SK-N-SH (cell line): ENCODE measurements at regions not wholly inside any gene's neighbourhood (a gene's known extent, or its start where the extent isn't known, plus 50 kb on each side); places are given as distances from the start of the nearest gene placed in this dataset.
A peak's percentile ranks its signal among the peaks of the same experiment; 100 is the strongest.

Source experiments
- CTCF ChIA-PET: fragments of 300-600, 350-600 bp; formaldehyde crosslinking; extraction: SDS; loops from one replicate; lab custom pipeline; 2021; lab: Yijun Ruan, JAX
- POLR2A ChIA-PET: fragments of 350-600 bp; sonication (Branson Sonifier 250); formaldehyde crosslinking; extraction: SDS; loops from one replicate; lab custom pipeline; 2020; ENCODE audit warnings: antibody characterized with exemption, inconsistent platforms; lab: Yijun Ruan, JAX
- DNase-seq: peaks from one replicate; pipeline ENCODE4 v3.0.0; 2012
- H2AFZ ChIP-seq: fragments of 200-600 bp; sonication (generic); 2 replicates; pipeline ENCODE4 v1.8.1; 2016; ENCODE audit warnings: antibody characterized with exemption, mild to moderate bottlenecking, low read depth
- H3F3A ChIP-seq: fragments of 200-600 bp; sonication (generic); replicated peaks from 2 replicates; pipeline ENCODE3; 2016; ENCODE audit warnings: antibody characterized with exemption, mild to moderate bottlenecking; ENCODE audit not compliant: insufficient read depth
- H3K27ac ChIP-seq, 2 experiments: fragments of 200-500 bp in 1 of 2; fragments of 200-600 bp in 1 of 2; sonication (Bioruptor generic) in 1 of 2; sonication (generic), shearing (Covaris generic) in 1 of 2; 2 replicates each; pipeline versions ENCODE4 v1.5.1 to v1.6.1; 2014 to 2016; ENCODE audit warnings: low read depth in 2 of 2, inconsistent platforms in 1 of 2, low read length in 1 of 2, mild to moderate bottlenecking in 1 of 2, mixed read lengths in 1 of 2
- H3K27me3 ChIP-seq: fragments of 200-600 bp; sonication (generic), shearing (Covaris generic); 2 replicates; pipeline ENCODE4 v1.6.1; 2016; ENCODE audit warnings: mixed run types; ENCODE audit not compliant: insufficient read depth
- H3K36me3 ChIP-seq, 2 experiments: fragments of 200-500 bp in 1 of 2; fragments of 200-600 bp in 1 of 2; sonication (Bioruptor generic) in 1 of 2; sonication (generic) in 1 of 2; replicated peaks in 1 of 2; 2 replicates each; pipeline versions ENCODE3 to v1.5.1; 2014 to 2016; ENCODE audit warnings: low read length in 1 of 2, mild to moderate bottlenecking in 1 of 2; ENCODE audit not compliant: insufficient read depth in 2 of 2, control insufficient read depth in 1 of 2
- H3K4me1 ChIP-seq, 2 experiments: fragments of 200-500 bp in 1 of 2; fragments of 200-600 bp in 1 of 2; sonication (Bioruptor generic) in 1 of 2; sonication (generic), shearing (Covaris generic) in 1 of 2; 2 replicates each; pipeline versions ENCODE4 v1.5.1 to v1.6.1; 2014 to 2016; ENCODE audit warnings: low read depth in 1 of 2, low read length in 1 of 2, mixed run types in 1 of 2; ENCODE audit not compliant: insufficient read depth in 2 of 2, control insufficient read depth in 1 of 2
- H3K4me2 ChIP-seq: fragments of 200-600 bp; sonication (generic), shearing (Covaris generic); 2 replicates; pipeline ENCODE4 v1.6.1; 2017; ENCODE audit warnings: mixed run types
- H3K4me3 ChIP-seq, 2 experiments: fragments of 200-500 bp in 1 of 2; fragments of 200-600 bp in 1 of 2; sonication (Bioruptor generic) in 1 of 2; sonication (generic), shearing (Covaris generic) in 1 of 2; 2 replicates each; pipeline versions ENCODE4 v1.5.1 to v1.8.1; 2014 to 2016; ENCODE audit warnings: low read depth in 2 of 2, inconsistent platforms in 1 of 2, low read length in 1 of 2, mild to moderate bottlenecking in 1 of 2, mixed read lengths in 1 of 2, moderate library complexity in 1 of 2
- H3K79me2 ChIP-seq: fragments of 200-600 bp; sonication (generic); 2 replicates; pipeline ENCODE4 v1.8.1; 2017; ENCODE audit warnings: mild to moderate bottlenecking; ENCODE audit not compliant: insufficient read depth
- H3K9ac ChIP-seq: fragments of 200-600 bp; sonication (generic); 2 replicates; pipeline ENCODE4 v1.6.1; 2017; ENCODE audit warnings: mixed run types
- H3K9me2 ChIP-seq: fragments of 200-600 bp; sonication (generic); 2 replicates; pipeline ENCODE4 v1.6.1; 2017; ENCODE audit warnings: mixed run types
- H3K9me3 ChIP-seq: fragments of 200-600 bp; sonication (generic); 2 replicates; pipeline ENCODE4 v1.6.1; 2017; ENCODE audit warnings: mixed run types, mild to moderate bottlenecking, moderate library complexity
- H4K20me1 ChIP-seq: fragments of 200-600 bp; sonication (generic); 2 replicates; pipeline ENCODE4 v1.6.1; 2017; ENCODE audit warnings: mild to moderate bottlenecking, mixed run types; ENCODE audit not compliant: insufficient read depth
- FOSL2 ChIP-seq: IDR thresholded peaks from 2 replicates; pipeline ENCODE4 v1.4.0; 2012; ENCODE audit warnings: low read depth, mild to moderate bottlenecking, moderate library complexity, borderline replicate concordance
- FOXJ3 ChIP-seq: sonication (generic); formaldehyde crosslinking; IDR thresholded peaks from 2 replicates; pipeline ENCODE4 v1.5.1; 2020; ENCODE audit warnings: mild to moderate bottlenecking, missing genetic modification reagents
- GABPA ChIP-seq: IDR thresholded peaks from 2 replicates; pipeline ENCODE4 v1.4.0; 2012; ENCODE audit warnings: low read depth, mild to moderate bottlenecking
- GATA2 ChIP-seq: sonication (generic); formaldehyde crosslinking; IDR thresholded peaks from 2 replicates; pipeline ENCODE4 v1.5.0; 2020; ENCODE audit warnings: mild to moderate bottlenecking, missing genetic modification reagents
- MEF2A ChIP-seq: IDR thresholded peaks from 2 replicates; pipeline ENCODE4 v1.4.0; 2012; ENCODE audit warnings: low read depth, borderline replicate concordance
- MXI1 ChIP-seq: IDR thresholded peaks from 2 replicates; pipeline ENCODE4 v1.6.1; 2012; ENCODE audit warnings: mild to moderate bottlenecking, low read depth, low read length, improper control_type of control experiment
- NFIC ChIP-seq: IDR thresholded peaks from 2 replicates; pipeline ENCODE4 v1.4.0; 2012; ENCODE audit warnings: borderline replicate concordance
- POLR2AphosphoS5 ChIP-seq: IDR thresholded peaks from 2 replicates; pipeline ENCODE4 v1.6.1; 2012; ENCODE audit warnings: low read depth, low read length
- RAD21 ChIP-seq: IDR thresholded peaks from 2 replicates; pipeline ENCODE4 v1.6.1; 2012; ENCODE audit warnings: mild to moderate bottlenecking, low read length
- SMC3 ChIP-seq: IDR thresholded peaks from 2 replicates; pipeline ENCODE4 v1.6.1; 2012; ENCODE audit warnings: low read depth, low read length, improper control_type of control experiment
- TAF1 ChIP-seq: IDR thresholded peaks from 2 replicates; pipeline ENCODE4 v1.6.1; 2012; ENCODE audit warnings: low read depth, mild to moderate bottlenecking, low read length, moderate library complexity, borderline replicate concordance
- TCF12 ChIP-seq: IDR thresholded peaks from 2 replicates; pipeline ENCODE4 v1.4.0; 2012
- TEAD4 ChIP-seq: IDR thresholded peaks from 2 replicates; pipeline ENCODE4 v1.4.0; 2012; ENCODE audit warnings: mild to moderate bottlenecking, borderline replicate concordance; ENCODE audit not compliant: insufficient read depth
- YY1 ChIP-seq: IDR thresholded peaks from 2 replicates; pipeline ENCODE4 v1.4.0; 2012; ENCODE audit warnings: low read depth, mild to moderate bottlenecking
- WGBS: methylation state at CpG from one replicate; pipeline ENCODE4 v1.1.6; 2017; ENCODE audit warnings: low lambda C conversion rate; 5-methylcytosine and 5-hydroxymethylcytosine counted together
- TF ChIP-seq, protein P1 (sequence below): IDR thresholded peaks from 2 replicates; pipeline ENCODE4; 2012
- TF ChIP-seq, protein P2 (sequence below): IDR thresholded peaks from 2 replicates; pipeline ENCODE4 v1.4.0; 2012; ENCODE audit warnings: low read depth
- TF ChIP-seq, protein P3 (sequence below): fragments of 150-350 bp; IDR thresholded peaks from 2 replicates; pipeline ENCODE4 v1.6.1; 2017; ENCODE audit warnings: antibody characterized with exemption, low read length, low read depth, borderline replicate concordance

DNA sequence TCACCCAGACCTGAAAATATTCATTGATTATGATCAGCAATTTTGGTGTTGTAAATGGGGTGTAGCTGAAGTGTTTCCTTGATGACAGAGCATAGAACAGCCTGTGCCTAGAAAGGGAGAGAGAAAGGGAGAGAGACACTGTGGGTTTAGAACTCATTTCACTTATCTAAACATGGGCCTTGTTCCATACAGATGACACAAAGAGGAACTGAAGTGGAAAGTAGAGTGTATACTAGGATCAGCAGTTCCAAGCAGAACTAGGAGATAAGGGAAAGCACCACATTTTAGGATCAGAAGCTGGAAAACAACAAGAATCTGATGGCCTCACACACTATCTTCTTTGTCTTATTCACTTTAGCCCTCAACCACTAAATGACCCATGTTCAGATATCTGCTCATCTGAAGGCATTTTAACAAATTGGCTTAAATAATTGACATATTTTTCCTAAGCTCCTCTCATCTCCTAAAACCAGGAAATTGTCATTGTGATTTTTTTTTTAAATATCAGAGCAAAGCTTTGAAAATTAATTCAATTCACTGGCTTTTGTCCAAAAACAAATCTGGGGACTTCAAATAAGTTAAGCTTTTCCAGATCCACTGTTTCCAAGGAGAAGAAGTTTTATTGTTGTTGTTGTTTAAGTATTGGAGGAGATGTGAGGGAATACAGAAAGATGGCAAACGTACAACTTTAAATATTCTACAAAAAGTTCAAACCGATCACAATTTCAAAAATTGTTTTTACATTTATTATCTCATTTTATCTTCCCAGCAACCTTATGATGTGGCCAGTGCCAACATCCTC is 103.8 kb downstream of the LYPLAL1 start:
- no peak overlapping the region for H3K4me3 ChIP-seq
- H3K9me3 ChIP-seq: no peaks in the 10 kb centered on the region
- ChIA-PET POLR2A (interaction anchor here (0.5 to 0.6 kb wide), 2 partner anchors 30 to 114 kb away, joined by 3 to 4 read pairs; no protein-coding TSS in a partner anchor), CTCF (no interaction called here)
- H3K9ac ChIP-seq: no peak overlapping the region
- H3K27me3 ChIP-seq: no peaks in the 10 kb centered on the region
- H3K9me2 ChIP-seq: no peaks in the 10 kb centered on the region
- no peak for DNase-seq
- no peaks in the 10 kb centered on the region for H4K20me1 ChIP-seq
- H3K4me1 ChIP-seq: peaks cover 0 to 15% of the 10 kb centered on the region in 2 experiments; a peak in 2 of 4 replicates
- peaks cover 28% of the 10 kb centered on the region for H3F3A ChIP-seq
- no peak overlapping the region for H2AFZ ChIP-seq
- TF ChIP-seq YY1: no peak
- no peak for TF ChIP-seq GATA2 (CRISPR knock-in tag)
- no peak for TF ChIP-seq TAF1
- peak; percentile 30; the same call in 1 of the 2 replicates for TF ChIP-seq POLR2AphosphoS5
- TF ChIP-seq, protein P1, sequence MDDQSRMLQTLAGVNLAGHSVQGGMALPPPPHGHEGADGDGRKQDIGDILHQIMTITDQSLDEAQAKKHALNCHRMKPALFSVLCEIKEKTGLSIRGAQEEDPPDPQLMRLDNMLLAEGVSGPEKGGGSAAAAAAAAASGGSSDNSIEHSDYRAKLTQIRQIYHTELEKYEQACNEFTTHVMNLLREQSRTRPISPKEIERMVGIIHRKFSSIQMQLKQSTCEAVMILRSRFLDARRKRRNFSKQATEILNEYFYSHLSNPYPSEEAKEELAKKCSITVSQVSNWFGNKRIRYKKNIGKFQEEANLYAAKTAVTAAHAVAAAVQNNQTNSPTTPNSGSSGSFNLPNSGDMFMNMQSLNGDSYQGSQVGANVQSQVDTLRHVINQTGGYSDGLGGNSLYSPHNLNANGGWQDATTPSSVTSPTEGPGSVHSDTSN: no peak
- no peak for TF ChIP-seq MEF2A
- no peak for TF ChIP-seq SMC3
- TF ChIP-seq GABPA: no peak
- no peak for TF ChIP-seq MXI1
- TF ChIP-seq, protein P2, sequence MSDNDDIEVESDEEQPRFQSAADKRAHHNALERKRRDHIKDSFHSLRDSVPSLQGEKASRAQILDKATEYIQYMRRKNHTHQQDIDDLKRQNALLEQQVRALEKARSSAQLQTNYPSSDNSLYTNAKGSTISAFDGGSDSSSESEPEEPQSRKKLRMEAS: no peak
- TF ChIP-seq, protein P3, sequence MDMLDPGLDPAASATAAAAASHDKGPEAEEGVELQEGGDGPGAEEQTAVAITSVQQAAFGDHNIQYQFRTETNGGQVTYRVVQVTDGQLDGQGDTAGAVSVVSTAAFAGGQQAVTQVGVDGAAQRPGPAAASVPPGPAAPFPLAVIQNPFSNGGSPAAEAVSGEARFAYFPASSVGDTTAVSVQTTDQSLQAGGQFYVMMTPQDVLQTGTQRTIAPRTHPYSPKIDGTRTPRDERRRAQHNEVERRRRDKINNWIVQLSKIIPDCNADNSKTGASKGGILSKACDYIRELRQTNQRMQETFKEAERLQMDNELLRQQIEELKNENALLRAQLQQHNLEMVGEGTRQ: no peak
- TF ChIP-seq TCF12: peak; percentile 14; the same call in 1 of the 2 replicates
- TF ChIP-seq TEAD4: no peak
- no peak for TF ChIP-seq FOSL2
- no peak; the same call in 1 of the 2 replicates for TF ChIP-seq NFIC
- no peak for TF ChIP-seq RAD21
- TF ChIP-seq FOXJ3 (CRISPR knock-in tag): no peak
- H3K4me2 ChIP-seq: no peak overlapping the region
- peak overlapping the region; percentile 63 to 69; a peak in 3 of 4 replicates for H3K27ac ChIP-seq
- no peaks in the 10 kb centered on the region for H3K36me3 ChIP-seq
- no peaks in the 10 kb centered on the region for H3K79me2 ChIP-seq
- 91% methylated on average over 2 of the region's 2 CpGs for WGBS
